HG03442 (cell line): ENCODE measurements at regions not wholly inside any gene's neighbourhood (a gene's known extent, or its start where the extent isn't known, plus 50 kb on each side); places are given as distances from the start of the nearest gene placed in this dataset.

Source experiments
- ATAC-seq: cut with Tn5 transposase; IDR thresholded peaks from one replicate; pipeline ENCODE4 v1.9.1; 2021; ENCODE audit warnings: mild to moderate bottlenecking, moderate library complexity; ENCODE audit not compliant: unreplicated experiment

DNA sequence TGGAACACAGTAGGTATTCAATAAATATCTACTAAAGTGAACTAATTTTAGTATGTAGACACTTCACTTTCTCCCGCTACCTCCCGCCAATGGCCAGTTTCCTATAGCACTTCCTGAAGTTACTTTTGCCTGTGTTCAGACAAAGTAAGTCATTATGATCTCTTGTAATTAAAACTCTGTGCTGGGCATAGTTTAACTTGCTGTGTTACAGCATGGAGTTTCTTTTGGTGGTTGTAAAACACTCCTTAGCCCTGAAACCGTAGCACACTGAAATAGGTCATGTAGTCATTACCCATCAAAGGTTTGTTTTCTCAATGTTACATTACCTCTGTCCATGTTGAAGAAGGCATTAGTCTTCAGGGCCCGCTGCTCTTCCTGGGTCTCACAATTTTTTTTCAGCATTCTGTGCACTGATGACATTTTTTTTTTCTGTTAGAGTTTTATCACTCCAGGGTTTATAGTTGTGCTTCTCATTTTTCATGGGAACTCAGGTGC, 54.0 kb upstream of the CENPW start:
- no peak for ATAC-seq
